NCI-H2196 (cell line): ENCODE measurements at regions not wholly inside any gene's neighbourhood (a gene's known extent, or its start where the extent isn't known, plus 50 kb on each side); places are given as distances from the start of the nearest gene placed in this dataset.

Experiments used
- DNase-seq: peaks from one replicate; lab custom pipeline; 2025; ENCODE audit not compliant: unreplicated experiment; lab: John Stamatoyannopoulos, UW

- no peak for DNase-seq
Measured at GRCh38 chr11:110947096-110947495, 234.9 kb upstream of the ARHGAP20 start.

- no peak for DNase-seq
Measured at GRCh38 chr11:110939471-110939870, 227.2 kb upstream of the ARHGAP20 start.

GRCh38 chr11:110935018-110935640 is 222.9 kb upstream of the ARHGAP20 start:
- no peak for DNase-seq

GRCh38 chr11:110929129-110929528 is 216.9 kb upstream of the ARHGAP20 start:
- DNase-seq = no peak

GRCh38 chr11:110928391-110928790 is 216.2 kb upstream of the ARHGAP20 start:
- no peak for DNase-seq

- no peak for DNase-seq
Measured at GRCh38 chr11:110921742-110922521, 209.7 kb upstream of the ARHGAP20 start.

GRCh38 chr11:110919241-110919922 is 207.1 kb upstream of the ARHGAP20 start:
- DNase-seq = no peak

- no peak for DNase-seq
Measured at GRCh38 chr11:110918351-110918750, 206.1 kb upstream of the ARHGAP20 start.

GRCh38 chr11:110912437-110912836 is 200.2 kb upstream of the ARHGAP20 start:
- DNase-seq = no peak

GRCh38 chr11:110910384-110910783 is 198.1 kb upstream of the ARHGAP20 start:
- no peak for DNase-seq

- DNase-seq = no peak
Measured at GRCh38 chr11:110909336-110909735, 197.1 kb upstream of the ARHGAP20 start.

GRCh38 chr11:110908401-110909105 is 196.3 kb upstream of the ARHGAP20 start:
- DNase-seq = no peak

- DNase-seq = peak; percentile 11
Measured at GRCh38 chr11:110907629-110908028, 195.4 kb upstream of the ARHGAP20 start.

GRCh38 chr11:110903830-110904229 is 191.6 kb upstream of the ARHGAP20 start:
- no peak for DNase-seq

- DNase-seq = no peak
Measured at GRCh38 chr11:110903378-110903777, 191.1 kb upstream of the ARHGAP20 start.

- DNase-seq = no peak
Measured at GRCh38 chr11:110901441-110901840, 189.2 kb upstream of the ARHGAP20 start.

- DNase-seq = no peak
Measured at GRCh38 chr11:110900426-110900825, 188.2 kb upstream of the ARHGAP20 start.

- no peak for DNase-seq
Measured at GRCh38 chr11:110897035-110897434, 184.8 kb upstream of the ARHGAP20 start.

GRCh38 chr11:110896358-110896757 is 184.1 kb upstream of the ARHGAP20 start:
- no peak for DNase-seq

GRCh38 chr11:110894224-110894623 is 182.0 kb upstream of the ARHGAP20 start:
- no peak for DNase-seq

GRCh38 chr11:110892741-110893285 is 180.6 kb upstream of the ARHGAP20 start:
- DNase-seq = no peak
